ENCODE measurements at regions not wholly inside any gene's neighbourhood (a gene's known extent, or its start where the extent isn't known, plus 50 kb on each side); places are given as distances from the start of the nearest gene placed in this dataset.

GRCh38 chr14:34098985-34099349 lies 148.1 kb upstream of the EGLN3 start:
- no peak overlapping the region for H3K27ac ChIP-seq
- in situ Hi-C loops (cut with HindIII; ENCODE audit: low pct_ligation_motif_present, low sequenced_read_pairs), result loop anchor here (25.0 kb wide), 1 partner anchor 262 kb away; no protein-coding TSS in a partner anchor

GRCh38 chr14:34098045-34098984 lies 147.4 kb upstream of the EGLN3 start:
- no peaks in the 10 kb centered on the region for H3K27me3 ChIP-seq (replicated peaks)
- no peak overlapping the region for H3K4me3 ChIP-seq (ENCODE audit: low read depth, low read length)
- TF ChIP-seq CTCF (IDR thresholded peaks at IDR 0.05; ENCODE audit: low read depth, low read length, missing control alignments), result peak; percentile 76
- no peak overlapping the region for H3K27ac ChIP-seq
- H3K36me3 ChIP-seq (replicated peaks), result no peaks in the 10 kb centered on the region
- in situ Hi-C loops (cut with HindIII; ENCODE audit: low pct_ligation_motif_present, low sequenced_read_pairs), result loop anchor here (25.0 kb wide), 1 partner anchor 261 kb away; no protein-coding TSS in a partner anchor
- peak; percentile 45 for DNase-seq

More at GRCh38 chr14:34098985-34099349, 148.1 kb upstream of the EGLN3 start:
- TF ChIP-seq CTCF (IDR thresholded peaks at IDR 0.05; ENCODE audit: low read depth, low read length, missing control alignments), result no peak
- Histone ChIP-seq H3K4me3 (ENCODE audit: low read depth, low read length) (no peak overlapping the region), H3K36me3 (replicated peaks) (no peaks in the 10 kb centered on the region), H3K27me3 (replicated peaks) (no peaks in the 10 kb centered on the region)
- DNase-seq, result no peak

- TF ChIP-seq CTCF (IDR thresholded peaks at IDR 0.05; ENCODE audit: low read depth, low read length, missing control alignments), result no peak
- in situ Hi-C loops (cut with HindIII; ENCODE audit: low pct_ligation_motif_present, low sequenced_read_pairs), result loop anchor here (25.0 kb wide), 1 partner anchor 260 kb away; no protein-coding TSS in a partner anchor
- Histone ChIP-seq H3K27me3 (replicated peaks) (no peaks in the 10 kb centered on the region), H3K4me3 (ENCODE audit: low read depth, low read length) (no peak overlapping the region), H3K27ac (no peak overlapping the region), H3K36me3 (replicated peaks) (no peaks in the 10 kb centered on the region)
- DNase-seq, result no peak
These were observed 146.8 kb upstream of the EGLN3 start for GRCh38 chr14:34097644-34098043.

- no peaks in the 10 kb centered on the region for H3K36me3 ChIP-seq (replicated peaks)
- no peak for TF ChIP-seq CTCF (IDR thresholded peaks at IDR 0.05; ENCODE audit: low read depth, low read length, missing control alignments)
- in situ Hi-C loops (cut with HindIII; ENCODE audit: low pct_ligation_motif_present, low sequenced_read_pairs), result loop anchor here (25.0 kb wide), 1 partner anchor 257 kb away; no protein-coding TSS in a partner anchor
- no peak for DNase-seq
- H3K4me3 ChIP-seq (ENCODE audit: low read depth, low read length), result no peak overlapping the region
- no peak overlapping the region for H3K27ac ChIP-seq
- no peaks in the 10 kb centered on the region for H3K27me3 ChIP-seq (replicated peaks)
These were observed 143.5 kb upstream of the EGLN3 start for GRCh38 chr14:34094384-34094783.

GRCh38 chr14:34093883-34094282 lies 143.0 kb upstream of the EGLN3 start:
- no peaks in the 10 kb centered on the region for H3K27me3 ChIP-seq (replicated peaks)
- TF ChIP-seq CTCF (IDR thresholded peaks at IDR 0.05; ENCODE audit: low read depth, low read length, missing control alignments), result no peak
- DNase-seq, result no peak
- in situ Hi-C loops (cut with HindIII; ENCODE audit: low pct_ligation_motif_present, low sequenced_read_pairs), result loop anchor here (25.0 kb wide), 1 partner anchor 257 kb away; no protein-coding TSS in a partner anchor
- no peak overlapping the region for H3K4me3 ChIP-seq (ENCODE audit: low read depth, low read length)
- H3K36me3 ChIP-seq (replicated peaks), result no peaks in the 10 kb centered on the region
- no peak overlapping the region for H3K27ac ChIP-seq

Measured in brain microvascular endothelial cell (primary cell).